GM12878 (cell line): ENCODE measurements at regions not wholly inside any gene's neighbourhood (a gene's known extent, or its start where the extent isn't known, plus 50 kb on each side); places are given as distances from the start of the nearest gene placed in this dataset.

Source experiments
- CEBPZ ChIP-seq: fragments of 150-350 bp; IDR thresholded peaks from 2 replicates; pipeline ENCODE4 v1.6.1; 2016; ENCODE audit warnings: low read depth, low read length
- CTCF ChIP-seq, 3 experiments: IDR thresholded peaks in 2 of 3; conservative IDR thresholded peaks in 1 of 3; 2 replicates each; pipeline ENCODE4 v1.5.1; 2011; ENCODE audit warnings: low read depth in 3 of 3, low read length in 3 of 3, mild to moderate bottlenecking in 3 of 3, control low read depth in 2 of 3, moderate library complexity in 2 of 3, inconsistent platforms in 1 of 3, mixed read lengths in 1 of 3; ENCODE audit not compliant: control insufficient read depth in 2 of 3, insufficient read depth in 1 of 3; ENCODE audit errors: extremely low read depth in 1 of 3
- ETV6 ChIP-seq, 2 experiments: fragments of 450-650 bp in 1 of 2; IDR thresholded peaks in 1 of 2; conservative IDR thresholded peaks in 1 of 2; 2 replicates each; pipeline ENCODE4 v1.6.1; 2014; ENCODE audit warnings: antibody characterized with exemption in 1 of 2, borderline replicate concordance in 1 of 2, low read depth in 1 of 2, mild to moderate bottlenecking in 1 of 2, moderate library complexity in 1 of 2
- FOXM1 ChIP-seq: IDR thresholded peaks from 2 replicates; pipeline ENCODE4 v1.6.1; 2012; ENCODE audit warnings: low read depth, mild to moderate bottlenecking, inconsistent platforms, low read length, moderate library complexity
- GATAD2B ChIP-seq: fragments of 450-650 bp; conservative IDR thresholded peaks from 2 replicates; pipeline ENCODE4 v1.6.1; 2017; ENCODE audit warnings: low read depth, mild to moderate bottlenecking, moderate library complexity
- MAX ChIP-seq: IDR thresholded peaks from 2 replicates; pipeline ENCODE4 v1.6.1; 2012; ENCODE audit warnings: low read depth, low read length, improper control_type of control experiment
- MXI1 ChIP-seq: fragments of 150-350 bp; IDR thresholded peaks from 2 replicates; pipeline ENCODE4 v1.6.1; 2011; ENCODE audit warnings: low read depth, mild to moderate bottlenecking, inconsistent platforms, low read length, improper control_type of control experiment
- PKNOX1 ChIP-seq: fragments of 450-650 bp; IDR thresholded peaks from 2 replicates; pipeline ENCODE4 v1.6.1; 2016; ENCODE audit warnings: mild to moderate bottlenecking
- POLR2A ChIP-seq: IDR thresholded peaks from 2 replicates; pipeline ENCODE4 v1.6.1; 2011; ENCODE audit warnings: low read depth, mild to moderate bottlenecking, low read length
- POLR2AphosphoS5 ChIP-seq: IDR thresholded peaks from 2 replicates; pipeline ENCODE4 v1.6.1; 2011; ENCODE audit warnings: mild to moderate bottlenecking, low read length, inconsistent platforms
- ZBTB4 ChIP-seq: fragments of 450-650 bp; formaldehyde crosslinking; IDR thresholded peaks from 2 replicates; pipeline ENCODE4 v1.4.0; 2022; ENCODE audit warnings: mild to moderate bottlenecking, moderate library complexity
- ZZZ3 ChIP-seq: IDR thresholded peaks from 2 replicates; pipeline ENCODE4 v1.6.1; 2011; ENCODE audit warnings: low read depth; ENCODE audit not compliant: control insufficient read depth, insufficient read length

- TF ChIP-seq MAX = no peak
- TF ChIP-seq PKNOX1 = no peak
- no peak for TF ChIP-seq CTCF (IDR thresholded peaks at IDR 0.05 in 2 of 3, conservative IDR thresholded peaks at IDR 0.05 in 1 of 3; ENCODE audit: control insufficient read depth in 2 of 3, extremely low read depth in 1 of 3, insufficient read depth in 1 of 3, low read depth in 3 of 3, low read length in 3 of 3)
- TF ChIP-seq GATAD2B = no peak
- no peak for TF ChIP-seq ETV6 (conservative IDR thresholded peaks at IDR 0.05 in 1 of 2, IDR thresholded peaks at IDR 0.05 in 1 of 2; ENCODE audit: borderline replicate concordance in 1 of 2, low read depth in 1 of 2)
- TF ChIP-seq POLR2AphosphoS5 = no peak
- no peak for TF ChIP-seq MXI1
- TF ChIP-seq POLR2A = no peak
- TF ChIP-seq ZBTB4 (CRISPR knock-in tag) = no peak
- TF ChIP-seq CEBPZ = no peak
- TF ChIP-seq ZZZ3 = no peak
- TF ChIP-seq FOXM1 = no peak
Observed at GRCh38 chr3:159783780-159784742, 204.6 kb upstream of the IL12A start.
